Fibroblast of lung (primary cell): ENCODE measurements at regions not wholly inside any gene's neighbourhood (a gene's known extent, or its start where the extent isn't known, plus 50 kb on each side); places are given as distances from the start of the nearest gene placed in this dataset.
A peak's percentile ranks its signal among the peaks of the same experiment; 100 is the strongest.
"Not testable (repeated sequence)": the region's sequence is repeated elsewhere in the genome, so short reads cannot be mapped to it uniquely, and the experiment has no call there.

Experiments used
- DNase-seq, 2 donors: peaks; one replicate each; pipeline versions ENCODE4 v3.0.0 to v3.0.0-alpha.2; 2010; ENCODE audit warnings: low read depth in 2 of 2
- H2AFZ ChIP-seq: 2 replicates; pipeline ENCODE4 v1.5.1; 2012; ENCODE audit warnings: low read length, control low read depth, inconsistent platforms
- H3K27ac ChIP-seq: 2 replicates; pipeline ENCODE4 v1.5.1; 2011; ENCODE audit warnings: low read length, control low read depth; ENCODE audit not compliant: insufficient read depth
- H3K27me3 ChIP-seq: 2 replicates; pipeline ENCODE4 v1.5.1; 2011; ENCODE audit warnings: mild to moderate bottlenecking, low read length; ENCODE audit not compliant: control insufficient read depth, insufficient read depth
- H3K36me3 ChIP-seq: 2 replicates; pipeline ENCODE4 v1.5.1; 2011; ENCODE audit warnings: low read length; ENCODE audit not compliant: control insufficient read depth, insufficient read depth
- H3K4me1 ChIP-seq: 2 replicates; pipeline ENCODE4 v1.5.1; 2011; ENCODE audit warnings: low read length; ENCODE audit not compliant: control insufficient read depth, insufficient read depth; ENCODE audit errors: extremely low read depth
- H3K4me2 ChIP-seq: 2 replicates; pipeline ENCODE4 v1.5.1; 2011; ENCODE audit warnings: low read length, control low read depth; ENCODE audit not compliant: insufficient read depth; ENCODE audit errors: extremely low read depth
- H3K4me3 ChIP-seq, 4 experiments: fragments of 200-600 bp in 1 of 4; sonication (generic) in 1 of 4; replicated peaks in 1 of 4; 2 replicates each; pipeline ENCODE4 v1.5.1; 2011 to 2016; ENCODE audit warnings: low read length in 4 of 4, low read depth in 3 of 4, mild to moderate bottlenecking in 3 of 4, control low read depth in 2 of 4, inconsistent platforms in 1 of 4, mixed read lengths in 1 of 4; ENCODE audit not compliant: insufficient read depth in 1 of 4; ENCODE audit errors: control extremely low read depth in 1 of 4
- H3K79me2 ChIP-seq: 2 replicates; pipeline ENCODE4 v1.5.1; 2012; ENCODE audit warnings: mild to moderate bottlenecking, low read length, inconsistent platforms; ENCODE audit not compliant: control insufficient read depth, insufficient read depth
- H3K9ac ChIP-seq: 2 replicates; pipeline ENCODE4 v1.5.1; 2011; ENCODE audit warnings: mild to moderate bottlenecking, low read length, control low read depth; ENCODE audit not compliant: insufficient read depth
- H3K9me3 ChIP-seq: 2 replicates; pipeline ENCODE4 v1.5.1; 2012; ENCODE audit warnings: low read depth, low read length; ENCODE audit not compliant: control insufficient read depth, insufficient read depth
- H4K20me1 ChIP-seq: 2 replicates; pipeline ENCODE4 v1.5.1; 2011; ENCODE audit warnings: low read length; ENCODE audit not compliant: control insufficient read depth, insufficient read depth; ENCODE audit errors: extremely low read depth

- not testable (repeated sequence) for DNase-seq, H3K4me3 ChIP-seq, H3K4me2 ChIP-seq, H3K9me3 ChIP-seq, H3K9ac ChIP-seq, H3K79me2 ChIP-seq, H3K36me3 ChIP-seq, H3K27me3 ChIP-seq, H3K27ac ChIP-seq, H2AFZ ChIP-seq, H3K4me1 ChIP-seq, H4K20me1 ChIP-seq
Observed at GRCh38 chr16:21386201-21386915, 108.3 kb upstream of the CRYM start.

DNA sequence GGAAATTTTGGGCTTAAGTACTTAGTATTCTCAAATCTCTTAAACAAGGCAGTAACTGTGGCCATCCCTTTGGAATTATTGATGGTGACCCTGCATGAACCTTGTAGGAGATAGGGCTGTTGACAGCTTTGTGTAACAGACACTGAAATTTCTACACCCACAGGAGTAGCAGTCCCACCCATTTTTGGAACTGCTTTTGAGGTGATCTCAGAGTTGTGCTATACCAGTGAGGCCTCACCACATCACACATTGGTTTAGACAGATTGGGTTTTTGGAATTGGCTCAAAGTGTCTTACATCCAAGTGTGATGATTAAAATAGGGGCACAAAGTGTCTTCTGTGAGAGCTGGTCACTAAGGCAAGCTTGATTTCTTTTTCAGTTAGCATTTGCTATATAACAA is 105.6 kb upstream of the CRYM start:
- H4K20me1 ChIP-seq, H3K4me2 ChIP-seq, H3K4me1 ChIP-seq, H3K9ac ChIP-seq, H3K36me3 ChIP-seq, H3K27ac ChIP-seq, H2AFZ ChIP-seq, DNase-seq, H3K4me3 ChIP-seq, H3K9me3 ChIP-seq, H3K79me2 ChIP-seq, H3K27me3 ChIP-seq: not testable (repeated sequence)

DNA sequence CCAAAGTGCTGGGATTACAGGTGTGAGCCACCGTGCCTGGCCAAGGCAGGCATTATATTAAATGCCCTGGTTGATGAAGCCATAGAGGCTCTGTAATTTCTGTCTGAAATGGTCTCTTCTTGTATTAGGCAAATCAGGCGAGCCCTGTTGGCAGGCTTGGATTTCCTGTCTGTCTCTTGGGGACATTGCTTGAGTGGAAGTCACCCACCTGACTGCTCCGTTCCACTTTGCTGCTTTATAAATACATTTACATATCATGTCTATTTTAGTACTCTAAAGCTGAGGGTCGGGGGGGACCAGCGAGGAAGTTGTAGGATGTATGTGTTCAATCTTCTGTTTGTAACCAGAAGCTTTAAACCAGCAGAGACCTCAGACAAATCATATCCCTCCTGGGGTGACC is 101.6 kb upstream of the CRYM start:
- not testable (repeated sequence) for H3K4me2 ChIP-seq, H3K9me3 ChIP-seq

GRCh38 chr16:21376196-21376899 is 98.3 kb upstream of the CRYM start:
- not testable (repeated sequence) for H2AFZ ChIP-seq, H4K20me1 ChIP-seq, H3K27ac ChIP-seq, H3K27me3 ChIP-seq, H3K79me2 ChIP-seq, H3K4me2 ChIP-seq, H3K4me3 ChIP-seq, H3K9me3 ChIP-seq, H3K36me3 ChIP-seq, H3K9ac ChIP-seq, DNase-seq, H3K4me1 ChIP-seq

More for the DNA sequence above, 101.6 kb upstream of the CRYM start:
- H3K36me3 ChIP-seq, H3K4me3 ChIP-seq, H3K9ac ChIP-seq, H3K27me3 ChIP-seq, H3K79me2 ChIP-seq, H3K27ac ChIP-seq, H3K4me1 ChIP-seq, DNase-seq, H2AFZ ChIP-seq, H4K20me1 ChIP-seq: not testable (repeated sequence)

- H3K4me2 ChIP-seq, H3K36me3 ChIP-seq, H3K9ac ChIP-seq, H3K27ac ChIP-seq, H3K9me3 ChIP-seq, H4K20me1 ChIP-seq, H2AFZ ChIP-seq, H3K79me2 ChIP-seq, H3K4me1 ChIP-seq, H3K27me3 ChIP-seq, H3K4me3 ChIP-seq: not testable (repeated sequence)
- peak in 1 of 2 donors; percentile 59 for DNase-seq
Observed at GRCh38 chr16:21375334-21375733, 97.2 kb upstream of the CRYM start.

DNA sequence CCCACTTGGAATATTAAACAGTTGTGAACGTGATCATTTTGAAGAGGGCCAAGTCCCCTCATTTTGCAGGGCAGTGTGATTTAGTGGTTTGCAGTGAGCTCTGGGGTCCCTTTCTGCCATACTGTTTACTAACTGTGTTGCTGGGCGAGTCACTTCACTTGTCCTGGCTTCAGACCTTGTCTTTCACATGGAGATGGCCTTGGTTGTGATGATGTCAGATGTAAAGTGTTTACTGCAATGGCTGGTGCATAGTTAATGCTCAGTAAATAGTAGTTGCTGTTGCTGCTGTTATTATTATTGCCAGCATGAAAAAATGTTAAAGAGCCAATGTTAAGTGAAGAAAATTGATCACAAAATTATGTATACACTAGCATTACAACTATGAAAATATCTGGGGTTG is 95.4 kb upstream of the CRYM start:
- H3K27ac ChIP-seq, H3K4me1 ChIP-seq, H4K20me1 ChIP-seq, H3K9ac ChIP-seq, H3K9me3 ChIP-seq, H3K27me3 ChIP-seq, H3K79me2 ChIP-seq, H3K4me3 ChIP-seq, H3K36me3 ChIP-seq, DNase-seq, H3K4me2 ChIP-seq, H2AFZ ChIP-seq: not testable (repeated sequence)

DNA sequence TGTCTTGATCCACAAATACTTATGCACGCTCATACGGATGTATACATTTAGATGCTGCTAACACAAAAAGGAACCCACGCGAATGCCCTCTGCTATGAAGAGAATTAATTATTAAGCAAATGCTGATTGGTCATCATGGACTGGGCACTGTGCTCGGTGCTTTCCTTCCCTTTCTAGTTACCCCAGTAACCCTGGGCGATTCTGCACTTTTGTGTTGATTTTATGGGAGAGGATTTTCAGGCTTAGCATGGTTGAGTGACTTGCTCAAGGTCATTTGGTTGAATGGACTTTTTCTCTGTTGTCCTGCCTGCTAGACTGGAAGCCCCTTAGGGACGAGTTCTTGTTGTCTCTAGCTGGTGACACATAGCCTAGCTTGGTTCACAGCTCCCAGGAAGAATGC is 94.8 kb upstream of the CRYM start:
- H3K9ac ChIP-seq, H3K79me2 ChIP-seq, H3K27ac ChIP-seq, H4K20me1 ChIP-seq, H2AFZ ChIP-seq, H3K4me3 ChIP-seq, DNase-seq, H3K9me3 ChIP-seq, H3K4me1 ChIP-seq, H3K36me3 ChIP-seq, H3K27me3 ChIP-seq, H3K4me2 ChIP-seq: not testable (repeated sequence)
